ENCODE measurements at regions not wholly inside any gene's neighbourhood (a gene's known extent, or its start where the extent isn't known, plus 50 kb on each side); places are given as distances from the start of the nearest gene placed in this dataset.

- DNase-seq (ENCODE audit: low read depth), result no peak
Observed at GRCh38 chr2:22487036-22487435, 897.9 kb upstream of the KLHL29 start.

DNA sequence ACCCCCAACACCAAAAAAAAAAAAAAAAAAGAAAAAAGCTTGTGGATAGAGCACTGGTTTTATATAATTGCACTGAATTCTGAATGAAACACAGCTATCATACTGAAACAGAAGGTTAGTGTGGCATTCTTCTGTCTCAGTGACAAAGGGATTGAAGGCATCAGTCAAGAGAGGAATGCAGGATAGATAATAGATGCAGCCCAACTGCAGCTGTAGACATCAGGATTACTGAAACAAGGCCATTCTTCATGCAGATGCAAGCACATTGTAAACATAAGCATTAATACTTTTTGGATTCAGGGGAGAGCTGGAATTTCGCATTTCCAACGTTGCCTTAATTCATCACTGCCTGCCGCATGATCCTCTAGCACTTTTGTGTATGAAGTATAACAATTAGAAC, 897.4 kb upstream of the KLHL29 start:
- no peak for DNase-seq (ENCODE audit: low read depth)

DNA sequence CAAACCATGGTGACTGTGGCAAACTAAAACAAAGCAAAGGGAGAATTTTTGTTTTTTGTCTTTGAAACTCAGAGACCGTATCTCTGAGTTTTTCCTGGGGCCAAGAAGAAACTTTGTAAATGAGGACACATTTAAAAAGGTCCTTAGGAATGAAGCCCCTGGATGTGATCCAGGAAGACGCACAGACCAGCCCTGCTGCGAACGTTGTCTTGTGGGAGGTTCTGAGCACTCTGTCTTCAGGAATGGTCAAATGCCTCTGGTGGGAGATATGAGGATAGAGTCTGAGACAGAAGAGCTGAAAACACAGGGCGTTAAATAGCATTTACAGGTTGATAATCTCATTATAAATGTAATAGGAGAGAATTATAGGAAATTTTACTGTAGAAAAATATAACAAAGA, 893.5 kb upstream of the KLHL29 start:
- DNase-seq (ENCODE audit: low read depth), result no peak

- DNase-seq (ENCODE audit: low read depth), result no peak
Observed at GRCh38 chr2:22494156-22494555, 890.8 kb upstream of the KLHL29 start.

DNA sequence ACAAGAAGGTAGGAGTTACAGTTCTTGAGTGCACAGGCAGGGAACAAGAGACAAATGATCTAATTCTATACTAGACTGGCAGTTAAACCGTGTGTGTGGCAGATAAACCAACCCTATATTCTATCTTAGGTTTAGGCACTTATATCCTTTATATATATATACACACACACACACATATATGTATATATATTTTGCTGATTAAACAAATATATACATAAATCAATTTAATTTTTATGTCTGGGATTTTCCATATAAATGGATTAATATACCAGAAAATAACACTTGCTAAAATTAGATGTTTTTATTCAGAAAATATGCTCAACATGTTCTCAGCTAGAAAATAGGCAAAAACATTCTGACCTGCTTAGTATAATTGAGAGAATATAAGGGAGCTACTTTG, 887.9 kb upstream of the KLHL29 start:
- DNase-seq (ENCODE audit: low read depth), result no peak

- DNase-seq (ENCODE audit: low read depth), result peak; percentile 3
Observed at GRCh38 chr2:22497789-22498188, 887.2 kb upstream of the KLHL29 start.

DNA sequence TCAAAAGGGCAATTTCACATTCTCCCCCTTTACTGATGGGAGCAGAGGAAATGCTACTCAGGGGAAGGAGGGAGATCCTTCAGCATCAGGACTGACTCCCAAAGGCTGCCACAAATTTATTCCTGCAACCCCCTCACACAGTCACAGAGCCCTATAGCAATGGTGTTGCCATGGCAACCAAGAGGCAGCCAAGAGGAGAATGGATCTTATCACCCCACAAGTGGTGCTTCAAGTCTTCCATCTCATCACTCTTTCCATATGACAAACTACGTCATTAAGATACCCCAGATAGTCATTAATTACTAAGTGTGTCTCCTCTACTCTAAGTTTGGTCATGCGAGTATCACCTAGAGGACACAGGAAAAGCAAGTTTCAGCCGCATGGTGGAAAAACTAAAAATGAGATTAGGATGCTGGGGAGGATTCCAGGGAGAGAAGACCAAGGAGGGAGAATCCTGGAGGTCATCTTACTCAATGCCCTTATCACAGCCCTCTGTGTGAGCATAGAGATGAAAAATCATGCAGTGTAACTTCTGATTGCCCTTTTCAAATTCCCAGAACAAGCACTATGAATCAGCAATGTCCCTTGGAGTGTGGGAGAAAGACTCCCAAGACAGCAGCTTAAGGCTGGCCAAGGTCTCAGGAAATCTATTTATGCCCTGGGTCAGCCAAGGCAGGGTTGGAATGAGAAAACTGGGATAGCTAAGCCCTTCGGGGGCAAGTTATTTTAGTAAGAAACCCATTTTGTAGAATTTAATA, 885.7 kb upstream of the KLHL29 start:
- DNase-seq (ENCODE audit: low read depth), result no peak

DNA sequence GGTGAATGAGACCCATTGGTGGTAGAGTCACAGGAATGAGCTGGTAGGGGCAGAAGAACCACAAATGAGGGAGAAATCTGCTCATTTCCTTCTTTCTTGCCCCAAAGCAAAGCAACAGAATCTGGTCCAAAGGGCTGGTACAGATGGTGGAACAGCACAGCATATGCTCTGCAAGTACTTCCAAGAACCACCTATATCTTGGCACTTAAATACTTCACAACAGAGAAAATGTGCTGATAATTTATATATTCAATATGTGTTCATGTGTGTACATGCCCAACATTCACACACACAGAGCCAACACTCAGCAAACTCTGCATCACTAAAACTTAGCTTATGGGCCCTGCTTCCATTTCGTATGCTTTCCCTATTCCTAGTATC, 884.4 kb upstream of the KLHL29 start:
- DNase-seq (ENCODE audit: low read depth), result no peak

- DNase-seq (ENCODE audit: low read depth), result no peak
Observed at GRCh38 chr2:22501851-22502250, 883.1 kb upstream of the KLHL29 start.

DNA sequence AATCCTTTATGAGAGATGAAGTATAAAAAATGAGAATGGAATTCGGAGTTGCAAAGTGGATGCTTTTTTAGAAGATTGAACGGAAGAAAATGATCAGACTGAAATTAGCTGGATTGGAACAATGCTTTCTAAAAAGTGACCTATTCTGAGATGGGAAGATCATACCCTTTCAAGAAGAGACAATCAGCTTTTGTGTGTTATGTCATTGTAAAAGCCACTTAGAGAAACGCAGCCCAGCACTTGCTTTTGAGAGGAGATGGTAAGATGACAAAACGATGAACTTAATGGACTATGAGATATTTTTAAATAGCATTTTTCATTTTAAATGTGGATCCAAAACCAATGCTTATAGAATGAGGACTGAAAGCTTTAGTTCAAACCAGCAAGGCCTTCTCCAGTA, 871.4 kb upstream of the KLHL29 start:
- no peak for DNase-seq (ENCODE audit: low read depth)

DNA sequence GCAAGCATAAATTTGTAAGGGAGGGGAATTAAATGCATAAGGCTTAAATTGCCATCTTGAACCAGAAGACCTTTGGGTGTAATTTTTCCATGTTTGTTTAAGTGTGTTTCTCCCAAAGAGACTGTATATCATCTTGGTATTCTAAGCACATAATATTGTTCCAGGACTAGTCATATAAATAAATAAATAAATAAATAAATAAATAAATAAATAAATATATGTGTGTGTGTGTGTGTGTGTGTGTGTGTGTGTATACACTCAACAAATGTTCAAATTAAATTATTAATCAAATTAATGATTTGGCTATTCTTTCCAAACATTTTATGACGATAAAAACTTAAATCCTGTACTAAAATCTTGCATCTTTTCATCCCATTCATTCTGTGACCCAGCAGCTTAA, 867.8 kb upstream of the KLHL29 start:
- no peak for DNase-seq (ENCODE audit: low read depth)

DNA sequence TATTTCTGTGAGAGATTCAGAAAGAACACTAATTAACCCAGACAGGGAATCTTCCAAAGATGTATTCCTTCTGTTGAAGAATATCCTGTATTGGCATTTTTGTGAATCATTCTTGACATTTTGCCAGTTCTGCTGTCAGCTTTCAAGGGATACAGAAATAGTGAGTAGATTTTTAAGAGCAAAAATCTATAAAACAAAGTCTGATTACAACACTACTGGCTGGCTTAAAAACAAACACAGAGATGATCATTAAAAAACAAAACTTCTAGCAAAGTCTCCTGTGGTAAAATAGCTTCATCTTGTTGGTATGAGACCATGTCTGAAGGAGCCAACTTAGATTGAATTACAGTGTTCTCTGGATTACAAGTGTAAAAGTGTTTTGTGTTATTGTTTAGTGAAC, 866.3 kb upstream of the KLHL29 start:
- no peak for DNase-seq (ENCODE audit: low read depth)

- no peak for DNase-seq (ENCODE audit: low read depth)
Observed at GRCh38 chr2:22520369-22521288, 864.4 kb upstream of the KLHL29 start.

DNA sequence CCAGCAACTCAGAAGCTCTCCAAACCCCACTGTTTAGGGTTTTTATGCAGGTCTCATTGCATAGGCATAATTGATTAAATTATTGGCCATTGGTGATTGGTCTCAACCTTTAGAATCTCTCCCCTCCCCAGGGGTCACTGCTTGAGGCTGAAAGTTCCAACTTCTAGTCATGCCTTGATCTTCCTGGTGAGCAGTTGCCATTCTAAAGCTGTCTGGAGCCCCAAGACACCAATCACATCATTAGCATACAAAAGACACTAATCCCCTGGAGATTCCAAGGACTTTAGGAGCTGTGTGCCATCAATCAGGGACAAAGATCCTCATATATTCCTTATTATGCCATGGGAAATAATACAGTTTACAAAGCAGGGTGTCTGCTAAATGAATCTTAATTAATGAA, 863.4 kb upstream of the KLHL29 start:
- DNase-seq (ENCODE audit: low read depth), result no peak

DNA sequence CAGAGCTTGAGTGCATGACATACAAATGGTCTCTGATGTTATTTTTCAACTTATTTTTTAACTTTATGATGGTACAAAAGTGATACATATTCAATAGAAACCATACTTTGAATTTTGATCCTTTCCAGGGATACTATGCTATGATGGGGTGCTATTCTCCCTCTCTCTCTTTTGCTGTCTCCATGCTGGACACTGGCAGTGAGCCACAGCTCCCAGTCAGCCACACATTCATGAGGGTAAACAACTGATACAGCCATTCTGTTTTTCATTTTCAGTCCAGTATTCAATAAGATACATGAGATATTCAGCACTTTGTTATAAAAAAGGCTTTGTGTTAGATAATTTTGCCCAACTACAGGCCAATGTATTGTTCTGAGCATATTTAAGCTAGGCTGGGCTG, 859.3 kb upstream of the KLHL29 start:
- no peak for DNase-seq (ENCODE audit: low read depth)

GRCh38 chr2:22530131-22530530, 854.8 kb upstream of the KLHL29 start:
- DNase-seq (ENCODE audit: low read depth), result no peak

DNA sequence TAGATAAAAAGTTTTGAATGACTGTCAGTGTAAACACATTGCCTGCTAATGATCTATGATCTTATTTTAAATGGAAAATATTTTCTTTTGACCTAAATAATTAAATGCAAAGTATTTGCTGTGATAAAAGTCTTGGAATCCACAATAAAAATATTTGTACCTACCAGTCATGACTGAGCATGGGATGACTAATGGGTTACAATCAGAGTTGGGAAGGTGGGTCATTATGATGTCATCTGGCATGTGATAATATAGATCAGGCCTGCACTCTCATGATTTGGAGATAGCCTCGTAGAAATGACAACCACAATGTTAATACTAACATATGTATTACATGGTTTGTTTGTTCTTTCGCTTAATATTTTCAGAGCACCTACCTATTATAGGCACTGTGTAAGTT, 848.8 kb upstream of the KLHL29 start:
- no peak for DNase-seq (ENCODE audit: low read depth)

GRCh38 chr2:22554453-22554852, 830.5 kb upstream of the KLHL29 start:
- DNase-seq (ENCODE audit: low read depth), result no peak

GRCh38 chr2:22557406-22557805, 827.6 kb upstream of the KLHL29 start:
- DNase-seq (ENCODE audit: low read depth), result no peak

DNA sequence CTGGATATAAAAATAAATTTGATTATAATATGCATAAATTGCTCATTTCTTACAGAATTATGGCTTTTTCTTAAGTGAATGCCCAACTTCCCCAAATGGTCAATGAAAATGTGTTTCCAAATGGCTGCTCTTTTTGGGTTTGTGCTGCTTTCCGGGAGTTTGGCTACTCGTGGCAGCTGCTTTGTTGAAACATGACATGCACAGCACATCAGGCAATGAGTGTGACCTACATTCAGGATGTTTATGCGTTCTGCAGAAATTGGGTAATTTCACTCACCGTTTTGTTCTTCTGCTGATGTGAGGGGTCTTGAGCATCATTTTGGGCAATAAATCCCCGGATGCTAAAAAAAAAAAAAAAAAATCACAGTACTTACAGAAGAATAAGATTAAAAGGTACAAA, 825.0 kb upstream of the KLHL29 start:
- no peak for DNase-seq (ENCODE audit: low read depth)

DNA sequence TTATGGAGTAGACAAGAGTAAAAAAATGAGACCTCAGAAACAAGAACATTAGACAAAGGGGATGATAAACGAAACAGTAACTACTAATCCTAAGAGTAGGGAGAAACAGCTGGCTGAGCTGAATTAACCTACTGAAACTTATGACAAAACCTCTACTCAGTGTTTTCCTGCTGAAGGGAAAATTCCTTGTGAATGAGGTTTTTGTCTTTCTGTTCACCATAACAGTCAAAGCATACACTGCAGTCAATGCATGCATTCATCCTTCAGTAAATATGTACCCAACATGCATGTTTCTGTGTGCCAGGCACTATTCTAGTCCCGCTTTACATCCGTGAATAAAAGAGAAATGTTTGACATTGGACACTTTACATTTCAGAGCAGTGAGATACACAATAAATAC, 805.6 kb upstream of the KLHL29 start:
- DNase-seq (ENCODE audit: low read depth), result no peak

DNA sequence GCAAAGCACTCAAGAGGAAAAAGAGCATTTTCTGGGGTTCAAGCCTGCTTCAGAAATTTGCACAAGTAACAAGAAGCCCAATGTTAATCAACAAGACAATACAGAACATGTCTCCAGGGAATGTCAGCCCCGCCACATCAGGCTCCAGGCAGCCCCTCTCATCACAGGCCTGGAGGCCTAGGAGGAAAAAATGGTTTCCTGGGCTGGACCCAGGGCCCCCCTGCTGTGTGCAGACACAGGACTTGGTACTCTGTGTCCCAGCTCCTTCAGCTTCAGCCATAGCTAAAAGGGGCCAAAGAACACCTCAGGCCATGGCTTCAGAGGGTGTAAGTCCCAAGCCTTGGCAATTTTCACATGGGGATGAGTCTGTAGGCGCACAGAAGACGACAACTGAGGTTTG, 802.9 kb upstream of the KLHL29 start:
- DNase-seq (ENCODE audit: low read depth), result no peak

- no peak for DNase-seq (ENCODE audit: low read depth)
Observed at GRCh38 chr2:22596306-22596705, 788.7 kb upstream of the KLHL29 start.

GRCh38 chr2:22600156-22600555, 784.8 kb upstream of the KLHL29 start:
- DNase-seq (ENCODE audit: low read depth), result no peak
